GM19438 (cell line): ENCODE measurements at regions not wholly inside any gene's neighbourhood (a gene's known extent, or its start where the extent isn't known, plus 50 kb on each side); places are given as distances from the start of the nearest gene placed in this dataset.

Experiments
- ATAC-seq: cut with Tn5 transposase; IDR thresholded peaks from one replicate; pipeline ENCODE4 v1.9.1; 2021; ENCODE audit warnings: low read depth; ENCODE audit not compliant: unreplicated experiment

GRCh38 chr9:16960084-16960483 is 89.6 kb upstream of the BNC2 start:
- ATAC-seq: no peak

GRCh38 chr9:16959391-16959790 is 88.9 kb upstream of the BNC2 start:
- ATAC-seq: no peak

GRCh38 chr9:16954040-16954439 is 83.6 kb upstream of the BNC2 start:
- no peak for ATAC-seq

- no peak for ATAC-seq
Observed at GRCh38 chr9:16951502-16951901, 81.0 kb upstream of the BNC2 start.

GRCh38 chr9:16950051-16950450 is 79.6 kb upstream of the BNC2 start:
- ATAC-seq: no peak

- ATAC-seq: no peak
Observed at GRCh38 chr9:16930578-16930977, 60.1 kb upstream of the BNC2 start.

GRCh38 chr9:16928179-16928945 is 57.9 kb upstream of the BNC2 start:
- ATAC-seq: no peak

GRCh38 chr9:16925426-16925825 is 55.0 kb upstream of the BNC2 start:
- no peak for ATAC-seq

GRCh38 chr9:16924311-16924915 is 53.9 kb upstream of the BNC2 start:
- ATAC-seq: no peak

GRCh38 chr9:16921855-16922254 is 51.4 kb upstream of the BNC2 start:
- no peak for ATAC-seq
